ENCODE measurements at regions not wholly inside any gene's neighbourhood (a gene's known extent, or its start where the extent isn't known, plus 50 kb on each side); places are given as distances from the start of the nearest gene placed in this dataset.

GRCh38 chr10:81096558-81096957, 558.9 kb downstream of the SH2D4B start:
- no peak overlapping the region for H3K27ac ChIP-seq
- CTCF ChIA-PET = no interaction called here
- intact Hi-C loops (cut with micrococcal nuclease; ENCODE audit: unreplicated experiment) = no loop called here
- no peaks in the 10 kb centered on the region for H3K9me3 ChIP-seq (ENCODE audit: insufficient read depth, low read depth)
- no peaks in the 10 kb centered on the region for H3K79me2 ChIP-seq (ENCODE audit: low read depth)
- no TSS peak for BruUV-seq (replicated peaks)
- H3K27me3 ChIP-seq (ENCODE audit: insufficient read depth, low read depth) = no peaks in the 10 kb centered on the region
- no peaks in the 10 kb centered on the region for H3K36me3 ChIP-seq (ENCODE audit: low read depth)
- no peak overlapping the region for H3K4me3 ChIP-seq
- no peaks in the 10 kb centered on the region for H3K4me1 ChIP-seq (replicated peaks; ENCODE audit: insufficient read depth)
- no peak overlapping the region for H3K4me2 ChIP-seq
- POLR2A ChIA-PET (ENCODE audit: unreplicated experiment) = no interaction called here
- no peaks in the 10 kb centered on the region for H3F3A ChIP-seq (ENCODE audit: insufficient read depth, low read depth)
- TF ChIP-seq CTCF (conservative IDR thresholded peaks at IDR 0.05) (no peak), EZH2 (IDR thresholded peaks at IDR 0.05; ENCODE audit: low read depth) (no peak)
- H2AFZ ChIP-seq = no peak overlapping the region
- H4K20me1 ChIP-seq (ENCODE audit: insufficient read depth) = no peaks in the 10 kb centered on the region
- DNase-seq = no peak
- no peaks in the 10 kb centered on the region; the same call in 1 of the 2 replicates for H3K9me2 ChIP-seq (ENCODE audit: insufficient read depth)

GRCh38 chr10:81101062-81101461, 563.4 kb downstream of the SH2D4B start:
- Histone ChIP-seq H3K9me3 (ENCODE audit: insufficient read depth, low read depth) (no peaks in the 10 kb centered on the region), H3K27me3 (ENCODE audit: insufficient read depth, low read depth) (no peaks in the 10 kb centered on the region), H3K4me1 (replicated peaks; ENCODE audit: insufficient read depth) (no peaks in the 10 kb centered on the region), H3K27ac (no peak overlapping the region), H3K4me2 (no peak overlapping the region), H3K4me3 (no peak overlapping the region), H3K36me3 (ENCODE audit: low read depth) (no peaks in the 10 kb centered on the region), H3K79me2 (ENCODE audit: low read depth) (no peaks in the 10 kb centered on the region), H3K9me2 (ENCODE audit: insufficient read depth) (no peaks in the 10 kb centered on the region; the same call in 1 of the 2 replicates), H4K20me1 (ENCODE audit: insufficient read depth) (no peaks in the 10 kb centered on the region), H3F3A (ENCODE audit: insufficient read depth, low read depth) (no peaks in the 10 kb centered on the region), H2AFZ (no peak overlapping the region)
- BruUV-seq (replicated peaks) = no TSS peak
- TF ChIP-seq CTCF (conservative IDR thresholded peaks at IDR 0.05) (no peak), EZH2 (IDR thresholded peaks at IDR 0.05; ENCODE audit: low read depth) (no peak)
- DNase-seq = no peak
- CTCF ChIA-PET = no interaction called here
- intact Hi-C loops (cut with micrococcal nuclease; ENCODE audit: unreplicated experiment) = no loop called here
- POLR2A ChIA-PET (ENCODE audit: unreplicated experiment) = no interaction called here

- no peaks in the 10 kb centered on the region for H3K9me3 ChIP-seq (ENCODE audit: insufficient read depth, low read depth)
- TF ChIP-seq CTCF (conservative IDR thresholded peaks at IDR 0.05) = no peak
- no peak for TF ChIP-seq EZH2 (IDR thresholded peaks at IDR 0.05; ENCODE audit: low read depth)
- no peak overlapping the region for H2AFZ ChIP-seq
- H3K4me3 ChIP-seq = no peak overlapping the region
- CTCF ChIA-PET = no interaction called here
- intact Hi-C loops (cut with micrococcal nuclease; ENCODE audit: unreplicated experiment) = no loop called here
- no peak overlapping the region for H3K27ac ChIP-seq
- H3K4me2 ChIP-seq = no peak overlapping the region
- no peaks in the 10 kb centered on the region for H3K9me2 ChIP-seq (ENCODE audit: insufficient read depth)
- no peaks in the 10 kb centered on the region for H3K4me1 ChIP-seq (replicated peaks; ENCODE audit: insufficient read depth)
- H3K36me3 ChIP-seq (ENCODE audit: low read depth) = no peaks in the 10 kb centered on the region
- POLR2A ChIA-PET (ENCODE audit: unreplicated experiment) = no interaction called here
- DNase-seq = no peak
- no peaks in the 10 kb centered on the region for H3K79me2 ChIP-seq (ENCODE audit: low read depth)
- no peaks in the 10 kb centered on the region for H3F3A ChIP-seq (ENCODE audit: insufficient read depth, low read depth)
- no TSS peak for BruUV-seq (replicated peaks)
- no peaks in the 10 kb centered on the region for H3K27me3 ChIP-seq (ENCODE audit: insufficient read depth, low read depth)
- H4K20me1 ChIP-seq (ENCODE audit: insufficient read depth) = no peaks in the 10 kb centered on the region
Measured at GRCh38 chr10:81104494-81104893, 566.8 kb downstream of the SH2D4B start.
